Activated gamma-delta T cell (primary cell): ENCODE measurements at regions not wholly inside any gene's neighbourhood (a gene's known extent, or its start where the extent isn't known, plus 50 kb on each side); places are given as distances from the start of the nearest gene placed in this dataset.

Experiments used
- DNase-seq: peaks from one replicate; lab custom pipeline; 2025; lab: John Stamatoyannopoulos, UW

- peak; percentile 43 for DNase-seq
Measured at GRCh38 chr2:134120733-134121630, 132.9 kb upstream of the MGAT5 start.

- no peak for DNase-seq
Measured at GRCh38 chr2:134122610-134123009, 131.3 kb upstream of the MGAT5 start.

- no peak for DNase-seq
Measured at GRCh38 chr2:134123332-134123731, 130.5 kb upstream of the MGAT5 start.

- DNase-seq = no peak
Measured at GRCh38 chr2:134124047-134124753, 129.7 kb upstream of the MGAT5 start.

- no peak for DNase-seq
Measured at GRCh38 chr2:134127496-134127895, 126.4 kb upstream of the MGAT5 start.

DNA sequence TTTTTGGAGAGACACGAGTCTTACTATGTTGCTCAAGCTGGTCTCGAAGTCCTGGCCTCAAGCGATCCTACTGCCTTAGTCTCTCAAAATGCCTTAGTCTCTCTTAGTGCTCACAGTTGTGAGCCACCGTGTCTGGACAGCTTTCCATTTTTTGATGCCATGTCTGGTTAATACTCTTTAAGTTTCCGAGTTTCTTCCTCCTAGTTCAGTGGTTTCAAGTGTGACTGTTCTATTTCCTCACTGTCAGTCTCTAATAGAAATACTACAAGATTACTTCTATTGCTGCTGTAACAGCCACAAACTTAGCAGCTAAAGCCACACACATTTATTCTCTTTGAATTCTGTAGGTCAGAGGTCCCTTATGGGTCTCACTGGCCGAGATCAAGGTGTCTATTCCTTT, 125.1 kb upstream of the MGAT5 start:
- DNase-seq = no peak

DNA sequence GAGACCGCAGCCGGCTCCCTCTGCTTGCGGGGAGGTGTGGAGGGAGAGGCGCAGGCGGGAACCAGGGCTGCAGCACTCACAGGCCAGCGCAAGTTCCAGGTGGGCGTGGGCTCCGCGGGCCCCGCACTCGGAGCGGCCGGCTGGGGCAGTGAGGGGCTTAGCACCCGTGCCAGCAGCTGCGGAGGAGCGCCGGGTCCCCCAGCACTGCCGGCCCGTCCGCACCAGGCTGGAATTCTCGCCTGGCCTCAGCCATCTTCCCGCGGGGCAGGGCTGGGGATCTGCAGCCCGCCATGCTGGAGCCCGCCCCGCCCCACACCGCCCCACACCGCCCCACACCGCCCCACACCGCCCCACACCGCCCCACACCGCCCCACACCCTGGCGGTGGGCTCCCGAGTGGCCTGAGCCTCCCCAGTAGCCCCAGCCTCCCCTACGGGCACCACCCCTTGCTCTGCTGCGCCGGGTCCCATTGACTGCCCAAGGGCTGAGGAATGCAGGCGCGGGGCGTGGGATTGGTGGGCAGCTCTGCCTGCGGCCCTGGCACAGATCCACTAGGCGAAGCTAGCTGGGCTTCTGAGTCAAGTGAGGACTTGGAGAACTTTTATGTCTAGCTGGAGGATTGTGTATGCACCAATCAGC, 123.9 kb upstream of the MGAT5 start:
- no peak for DNase-seq

DNA sequence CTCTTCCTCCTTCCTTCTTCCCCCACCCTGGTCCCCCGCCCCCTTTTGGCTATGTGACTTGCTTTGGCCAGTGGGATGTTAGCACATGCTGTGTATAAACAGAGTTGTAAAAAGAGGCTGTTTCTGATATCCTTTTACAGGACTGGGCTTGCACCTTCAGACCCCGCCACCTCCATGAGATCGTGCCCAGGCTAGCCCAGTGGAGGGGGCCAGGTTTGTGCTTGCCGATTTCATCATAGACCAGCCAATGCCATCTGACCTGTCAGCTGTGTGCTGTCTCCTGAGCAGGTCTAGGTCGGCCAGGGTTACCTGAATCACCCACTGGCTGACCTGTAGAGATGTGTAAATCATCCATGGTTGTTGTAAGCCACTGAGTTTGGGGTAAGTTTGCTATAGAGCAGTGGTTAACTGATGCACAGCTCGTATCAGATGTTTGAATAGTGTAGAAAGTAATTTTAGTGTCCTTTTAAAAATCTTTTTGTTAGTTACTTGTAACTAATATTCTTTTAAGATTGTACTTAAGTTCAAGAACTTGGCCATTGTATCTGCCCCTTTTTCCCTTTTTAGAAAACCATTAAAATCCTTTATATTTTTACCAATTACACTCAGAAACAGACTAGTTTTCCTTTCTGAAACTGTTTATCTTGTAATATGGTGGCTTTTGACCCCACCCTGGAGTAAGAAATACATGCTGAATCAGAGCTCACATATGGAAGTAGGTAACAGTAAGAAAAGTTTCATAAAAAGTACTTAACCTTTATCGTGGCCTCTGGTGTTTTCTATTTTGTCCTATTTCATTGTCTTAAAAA, 122.0 kb upstream of the MGAT5 start:
- no peak for DNase-seq

DNA sequence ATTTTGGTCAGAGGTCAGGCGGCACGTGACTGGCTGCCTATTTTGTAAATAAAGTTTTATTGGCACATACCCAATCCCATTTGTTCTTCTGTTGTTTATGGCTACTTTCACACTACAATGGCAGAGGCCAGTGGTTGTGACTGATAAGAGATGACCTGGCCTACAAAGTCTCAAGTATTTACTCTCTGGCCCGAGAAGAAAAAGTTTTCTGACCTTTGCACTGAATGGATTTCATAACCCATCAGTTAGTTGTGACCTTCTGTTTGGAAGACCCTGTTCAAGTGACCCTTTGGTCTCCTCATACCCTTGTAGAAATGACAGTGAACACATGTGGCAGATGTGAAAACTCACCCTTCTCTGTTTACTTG, 121.4 kb upstream of the MGAT5 start:
- no peak for DNase-seq

DNA sequence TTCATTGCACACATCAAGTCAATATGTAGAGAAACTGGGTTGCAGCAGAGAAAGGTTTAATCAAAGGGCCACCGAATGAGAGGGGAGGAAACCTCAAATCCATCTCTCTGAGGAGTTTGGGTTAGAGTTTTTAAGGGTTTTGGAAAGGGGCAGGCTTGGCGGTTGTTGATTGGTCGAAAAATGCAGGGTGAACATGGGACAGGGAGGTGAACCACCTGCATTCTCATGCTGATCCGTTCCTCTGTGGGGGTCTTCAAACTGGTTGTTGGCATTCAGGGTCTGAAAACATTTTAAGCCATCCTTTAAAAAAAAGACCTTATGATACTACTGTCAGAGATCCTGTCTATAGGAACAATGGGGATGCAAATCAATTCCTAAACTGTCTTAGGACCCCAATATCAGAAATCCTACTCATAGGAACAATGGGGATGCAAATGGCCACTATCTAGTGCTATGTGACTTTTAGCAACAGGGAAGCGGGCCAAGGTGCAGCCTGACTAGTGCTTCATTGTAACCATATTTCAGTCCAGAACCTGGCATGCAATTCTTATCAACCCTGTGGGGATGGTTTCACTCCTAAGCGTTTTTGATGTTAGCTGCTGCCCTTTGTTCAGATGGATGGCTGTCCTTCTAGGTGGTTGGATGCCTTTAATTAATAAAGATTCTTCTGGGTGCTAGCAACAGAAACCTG, 120.1 kb upstream of the MGAT5 start:
- DNase-seq = no peak

DNA sequence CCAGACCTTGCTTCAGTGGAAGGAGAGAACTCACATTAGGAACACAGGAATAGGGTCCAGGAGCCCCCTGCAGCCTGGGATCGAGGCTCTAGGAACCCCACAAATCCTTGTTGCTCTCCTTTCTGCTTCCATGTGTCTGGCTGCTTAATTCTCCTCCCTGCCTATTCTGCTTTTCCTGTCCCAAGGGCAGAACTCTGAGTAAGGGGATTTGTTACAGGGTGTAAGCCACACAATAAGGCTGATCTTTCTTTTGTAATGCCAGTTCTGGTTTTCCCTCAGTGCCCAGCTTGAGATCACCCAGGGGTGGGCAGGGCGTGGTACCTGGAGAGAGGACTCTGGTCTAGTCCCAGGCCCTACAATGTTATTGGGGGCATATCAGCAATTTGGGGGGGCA, 119.6 kb upstream of the MGAT5 start:
- DNase-seq = no peak

DNA sequence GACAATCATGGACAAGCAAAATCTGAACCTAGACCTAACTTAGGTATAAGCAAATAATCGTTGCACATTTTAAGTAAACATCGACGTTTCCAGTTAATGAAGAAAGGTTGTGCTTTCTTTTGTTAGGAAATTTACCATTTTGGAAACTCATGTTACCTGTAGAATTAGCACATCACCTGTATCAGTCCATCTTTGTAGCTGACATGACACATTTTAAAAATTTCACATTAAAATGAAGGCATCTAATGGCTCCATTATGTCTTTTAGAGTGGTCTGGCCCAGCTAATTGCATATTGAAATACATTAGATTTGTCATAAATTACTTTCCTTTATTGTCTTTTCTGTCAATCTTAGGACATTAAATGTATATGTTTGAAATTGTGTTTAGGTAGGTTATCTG, 119.0 kb upstream of the MGAT5 start:
- DNase-seq = no peak

DNA sequence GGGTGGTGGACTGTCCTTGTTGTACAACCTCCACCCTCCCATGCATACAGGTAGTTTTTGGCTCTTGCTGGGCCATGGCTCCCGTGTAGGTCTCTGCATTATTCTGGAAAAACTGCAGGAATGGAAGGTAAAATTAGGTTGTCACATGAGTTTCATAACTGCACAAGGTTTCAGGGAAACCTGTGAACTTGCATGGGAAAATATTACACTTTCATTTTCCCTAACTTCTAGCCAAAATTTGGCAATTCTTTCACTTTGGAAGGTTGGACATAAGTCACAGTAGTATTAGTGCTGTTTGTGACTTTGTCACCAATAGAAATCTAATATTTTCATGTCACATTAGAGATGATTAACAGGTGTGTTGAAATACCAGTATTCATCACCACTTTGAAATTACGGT, 118.1 kb upstream of the MGAT5 start:
- DNase-seq = no peak

GRCh38 chr2:134136731-134137130, 117.1 kb upstream of the MGAT5 start:
- no peak for DNase-seq

GRCh38 chr2:134137182-134137611, 116.7 kb upstream of the MGAT5 start:
- DNase-seq = no peak

DNA sequence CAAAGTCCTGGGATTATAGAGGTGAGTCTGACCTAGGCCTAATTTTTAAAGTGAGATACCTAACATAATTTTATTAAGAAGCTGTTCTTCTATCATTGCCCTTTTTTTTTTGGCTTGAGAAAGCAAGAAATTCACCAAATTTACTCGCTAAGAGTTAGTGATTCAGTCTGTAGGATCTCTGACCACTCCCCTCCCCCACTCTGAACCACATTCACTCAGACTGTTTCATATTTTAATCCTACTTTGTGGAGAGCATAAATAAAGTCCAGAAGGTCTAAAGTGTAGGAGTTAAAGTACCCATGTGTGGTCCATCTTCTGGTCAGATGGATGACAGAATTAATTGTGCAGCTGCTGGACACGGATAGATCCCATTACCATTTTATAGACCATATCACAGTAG, 115.8 kb upstream of the MGAT5 start:
- DNase-seq = no peak

DNA sequence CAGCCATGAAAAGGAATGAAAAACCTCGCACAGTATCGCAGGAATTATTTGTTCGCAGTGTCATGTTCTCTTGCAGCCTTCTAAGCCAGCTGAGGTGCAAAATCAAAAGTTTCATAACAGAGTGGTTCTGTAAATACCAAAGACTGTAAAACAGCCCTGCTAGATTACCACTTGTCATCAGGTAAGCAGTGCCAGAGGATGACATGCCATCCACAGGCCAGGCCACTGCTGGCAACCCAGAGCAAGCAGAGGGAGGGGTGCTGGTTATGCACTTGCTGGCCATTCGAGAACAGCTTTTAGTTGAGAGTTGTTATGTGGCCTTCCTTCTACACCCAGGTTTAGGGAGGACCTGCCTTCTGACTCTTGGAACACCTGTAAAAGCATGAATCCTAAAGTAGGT, 114.3 kb upstream of the MGAT5 start:
- no peak for DNase-seq

DNA sequence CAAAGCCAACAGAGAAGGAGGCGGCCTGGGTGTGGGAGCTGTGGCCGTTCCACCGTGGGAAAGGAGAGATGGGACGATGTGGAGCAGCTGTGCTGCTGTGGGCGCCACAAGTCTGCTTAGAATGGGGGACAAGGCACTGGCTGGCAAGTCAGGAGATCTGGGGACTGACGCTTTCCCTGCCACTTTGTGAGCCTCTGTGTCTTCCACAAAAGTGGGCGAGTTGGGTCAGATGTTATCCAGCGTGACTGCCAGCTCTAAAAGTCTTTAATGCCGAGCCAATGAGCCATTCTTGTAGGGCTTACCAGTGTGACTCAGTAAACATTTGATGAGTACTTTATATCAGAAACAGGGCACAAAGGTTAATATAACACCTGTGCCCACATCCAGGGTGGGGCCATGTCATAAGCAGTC, 113.6 kb upstream of the MGAT5 start:
- DNase-seq = no peak

DNA sequence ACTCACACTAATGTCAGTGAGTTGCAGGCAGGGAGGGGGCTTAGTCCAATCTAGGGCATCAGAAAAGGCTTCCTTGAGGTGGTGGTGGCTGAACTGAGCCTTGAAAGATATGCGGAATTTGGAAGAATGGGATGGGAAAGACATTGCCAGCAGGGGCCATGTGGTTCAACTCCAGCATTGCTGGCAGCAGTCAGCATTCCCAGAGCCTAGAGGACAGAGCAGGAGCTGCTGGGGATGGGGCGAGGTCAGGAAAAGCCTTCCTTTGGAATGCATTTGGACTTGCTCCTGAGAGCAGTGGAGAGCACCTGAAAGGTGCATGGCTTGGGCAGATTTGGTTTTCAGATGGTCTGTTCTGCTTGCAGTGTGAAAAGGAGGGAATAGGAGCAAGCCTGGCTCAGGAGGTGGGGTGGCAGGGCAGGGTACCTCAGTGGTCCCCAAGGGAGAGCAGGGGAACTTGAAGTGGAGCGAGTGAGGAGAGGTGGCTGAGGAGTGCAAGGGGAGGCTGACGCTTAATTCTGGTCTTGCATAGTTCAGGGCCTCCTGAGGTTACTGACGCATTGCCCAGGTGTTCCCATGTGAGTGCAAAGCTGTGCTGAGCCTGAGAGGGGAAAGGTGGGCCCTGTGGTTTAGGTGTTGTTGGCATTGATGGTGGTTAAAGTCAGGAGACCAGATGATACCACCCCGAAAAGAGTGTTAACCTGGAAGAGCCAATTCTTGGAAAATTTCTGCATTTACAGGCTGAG, 112.1 kb upstream of the MGAT5 start:
- DNase-seq = no peak

- DNase-seq = no peak
Measured at GRCh38 chr2:134142341-134142738, 111.5 kb upstream of the MGAT5 start.

- DNase-seq = no peak
Measured at GRCh38 chr2:134142903-134143302, 111.0 kb upstream of the MGAT5 start.
